Activated CD4-positive, alpha-beta memory T cell treated with anti-CD3 and anti-CD28 coated beads for 36 hours (primary cell): ENCODE measurements at regions not wholly inside any gene's neighbourhood (a gene's known extent, or its start where the extent isn't known, plus 50 kb on each side); places are given as distances from the start of the nearest gene placed in this dataset.
"Not testable (repeated sequence)": the region's sequence is repeated elsewhere in the genome, so short reads cannot be mapped to it uniquely, and the experiment has no call there.

Experiments used
- CTCF ChIA-PET: fragments of 350-600 bp; sonication (Branson Sonifier 250); formaldehyde crosslinking; loops from one replicate; lab custom pipeline; 2021; ENCODE audit warnings: antibody characterized with exemption, inconsistent platforms; lab: Charles Lee
- POLR2A ChIA-PET: fragments of 350-600 bp; sonication (Branson Sonifier 250); formaldehyde crosslinking; loops from one replicate; lab custom pipeline; 2021; ENCODE audit warnings: antibody characterized with exemption; lab: Charles Lee
- DNase-seq: peaks from one replicate; pipeline ENCODE4 v3.0.0-alpha.2; 2020
- H3K27ac Mint-ChIP-seq: one replicate; pipeline ENCODE4 v1.8.0; 2021; ENCODE audit warnings: mixed read lengths
- H3K27me3 Mint-ChIP-seq: one replicate; pipeline ENCODE4 v1.8.0; 2021; ENCODE audit warnings: mixed read lengths
- H3K36me3 Mint-ChIP-seq: one replicate; pipeline ENCODE4 v1.8.0; 2021; ENCODE audit warnings: mixed read lengths
- H3K4me1 Mint-ChIP-seq: one replicate; pipeline ENCODE4 v1.8.0; 2021; ENCODE audit warnings: low read depth, mixed read lengths
- H3K4me3 Mint-ChIP-seq: one replicate; pipeline ENCODE4 v1.8.0; 2021; ENCODE audit warnings: mild to moderate bottlenecking, mixed read lengths
- H3K9me3 Mint-ChIP-seq: one replicate; pipeline ENCODE4 v1.8.0; 2021; ENCODE audit warnings: mixed read lengths
- intact Hi-C: fragments of 100-400 bp; cut with micrococcal nuclease; formaldehyde crosslinking; loops from one replicate; pipeline ENCODE4 v1.15.1; 2023

- no peak overlapping the region for H3K27ac Mint-ChIP-seq
- no peak overlapping the region for H3K4me3 Mint-ChIP-seq
- ChIA-PET POLR2A (no interaction called here), CTCF (interaction anchor here (1.6 kb wide), 1 partner anchor 223 kb away, joined by 4 read pairs; no protein-coding TSS in a partner anchor)
- peaks cover 5% of the 10 kb centered on the region for H3K9me3 Mint-ChIP-seq
- no peaks in the 10 kb centered on the region for H3K4me1 Mint-ChIP-seq
- H3K27me3 Mint-ChIP-seq: peaks cover 5% of the 10 kb centered on the region
- intact Hi-C loops: no loop called here
- peaks cover 1% of the 10 kb centered on the region for H3K36me3 Mint-ChIP-seq
- DNase-seq: no peak
Observed at GRCh38 chr2:43005975-43006833, 213.8 kb upstream of the HAAO start.

GRCh38 chr2:43005245-43005974 is 213.0 kb upstream of the HAAO start:
- Mint-ChIP-seq H3K4me3 (no peak overlapping the region), H3K27ac (no peak overlapping the region)
- intact Hi-C loops: no loop called here

GRCh38 chr2:43004879-43005244 is 212.5 kb upstream of the HAAO start:
- CTCF ChIA-PET: interaction anchor here (1.1 to 1.6 kb wide), 2 partner anchors 26 to 224 kb away, joined by 3 to 4 read pairs; no protein-coding TSS in a partner anchor

More at GRCh38 chr2:43005245-43005974, 213.0 kb upstream of the HAAO start:
- no peak for DNase-seq
- H3K36me3 Mint-ChIP-seq: peaks cover 1% of the 10 kb centered on the region
- H3K27me3 Mint-ChIP-seq: peaks cover 5% of the 10 kb centered on the region
- POLR2A ChIA-PET: no interaction called here
- no peaks in the 10 kb centered on the region for H3K4me1 Mint-ChIP-seq
- CTCF ChIA-PET: interaction anchor here (1.6 kb wide), 1 partner anchor 223 kb away, joined by 4 read pairs; no protein-coding TSS in a partner anchor
- peaks cover 5% of the 10 kb centered on the region for H3K9me3 Mint-ChIP-seq

DNA sequence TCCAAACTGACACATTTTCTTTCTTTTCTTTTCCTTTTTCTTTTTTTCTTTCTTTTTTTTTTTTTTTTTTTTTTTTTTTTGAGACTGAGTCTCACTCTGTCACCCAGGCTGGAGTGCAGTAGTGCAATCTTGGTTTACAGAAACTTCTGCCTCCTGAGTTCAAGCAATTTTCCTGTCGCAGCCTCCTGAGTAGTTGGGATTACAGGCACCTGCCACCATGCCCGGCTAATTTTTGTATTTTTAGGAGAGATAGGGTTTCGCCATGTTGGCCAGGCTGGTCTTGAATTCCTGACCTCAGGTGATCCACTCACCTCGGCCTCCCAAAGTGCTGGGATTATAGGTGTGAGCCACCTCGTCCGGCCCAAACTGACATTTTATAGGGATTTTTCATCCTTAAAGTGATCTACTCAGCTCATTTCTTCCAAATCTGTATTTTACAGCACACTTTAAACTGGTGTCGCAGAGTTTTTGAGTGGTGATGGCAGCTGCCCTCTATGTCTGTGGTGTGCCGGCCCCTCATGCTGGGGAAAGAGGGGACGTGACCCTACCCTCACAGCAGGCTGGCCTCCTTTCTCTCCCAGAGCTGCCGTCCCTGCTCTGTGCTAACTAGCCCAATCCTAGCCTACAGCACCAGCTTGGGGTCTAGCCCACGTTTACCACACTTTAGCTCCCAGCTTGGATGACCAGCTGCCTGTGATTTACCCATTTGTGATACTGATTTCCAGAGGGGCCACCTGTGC is 211.9 kb upstream of the HAAO start:
- H3K27me3 Mint-ChIP-seq, DNase-seq, H3K4me3 Mint-ChIP-seq, POLR2A ChIA-PET, H3K4me1 Mint-ChIP-seq, H3K9me3 Mint-ChIP-seq, H3K27ac Mint-ChIP-seq, intact Hi-C loops, H3K36me3 Mint-ChIP-seq: not testable (repeated sequence)
- CTCF ChIA-PET: interaction anchor here (1.1 to 1.6 kb wide), 2 partner anchors 26 to 225 kb away, joined by 3 to 4 read pairs; no protein-coding TSS in a partner anchor

More at GRCh38 chr2:43004879-43005244, 212.5 kb upstream of the HAAO start:
- Mint-ChIP-seq H3K36me3 (peaks cover 1% of the 10 kb centered on the region), H3K27me3 (peaks cover 5% of the 10 kb centered on the region), H3K4me1 (no peaks in the 10 kb centered on the region), H3K27ac (no peak overlapping the region), H3K4me3 (no peak overlapping the region), H3K9me3 (peaks cover 5% of the 10 kb centered on the region)
- intact Hi-C loops: no loop called here
- no peak for DNase-seq
- POLR2A ChIA-PET: no interaction called here

- ChIA-PET POLR2A (no interaction called here), CTCF (interaction anchor here (1.1 kb wide), 1 partner anchor 25 kb away, joined by 3 read pairs; no protein-coding TSS in a partner anchor)
- Mint-ChIP-seq H3K27ac (no peak overlapping the region), H3K4me3 (no peak overlapping the region), H3K4me1 (no peaks in the 10 kb centered on the region), H3K27me3 (peaks cover 5% of the 10 kb centered on the region), H3K36me3 (peaks cover 1% of the 10 kb centered on the region), H3K9me3 (peaks cover 5% of the 10 kb centered on the region)
- no peak for DNase-seq
- intact Hi-C loops: no loop called here
Observed at GRCh38 chr2:43003702-43004101, 211.3 kb upstream of the HAAO start.

DNA sequence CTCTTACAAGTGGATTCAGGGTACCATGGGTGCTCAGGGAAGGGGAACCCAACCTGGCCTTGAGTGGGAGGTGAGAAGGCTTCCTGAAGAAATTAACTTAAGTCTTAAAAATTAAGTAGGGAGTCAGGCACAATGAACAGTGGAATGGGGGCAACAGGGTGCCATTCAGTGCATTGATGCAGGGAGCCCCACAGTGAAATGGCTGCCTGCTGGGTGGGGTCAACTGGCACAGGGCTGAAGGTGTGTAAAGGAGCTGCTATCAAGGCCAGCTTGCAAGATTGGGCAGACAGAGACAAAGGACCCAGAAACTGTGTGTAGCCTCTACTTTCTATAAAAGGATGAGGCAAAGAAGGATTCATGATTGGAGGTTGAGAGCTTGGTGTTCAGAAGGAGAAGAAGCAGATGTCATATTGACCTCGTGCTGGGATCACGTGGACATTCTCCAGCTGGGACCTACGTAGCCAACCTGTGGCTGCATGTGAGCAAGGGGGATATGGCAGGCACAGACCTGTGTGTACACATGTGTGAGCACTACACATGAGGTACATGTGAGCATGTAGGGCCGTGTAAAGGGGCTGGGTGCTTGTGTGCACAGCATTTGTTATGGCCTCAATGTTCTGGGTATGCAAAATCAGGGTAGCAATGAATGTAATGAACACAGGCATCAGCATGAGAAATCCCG is 209.5 kb upstream of the HAAO start:
- no peak overlapping the region for H3K27ac Mint-ChIP-seq
- no peak overlapping the region for H3K4me3 Mint-ChIP-seq
- POLR2A ChIA-PET: no interaction called here
- no peaks in the 10 kb centered on the region for H3K27me3 Mint-ChIP-seq
- intact Hi-C loops: no loop called here
- no peaks in the 10 kb centered on the region for H3K9me3 Mint-ChIP-seq
- CTCF ChIA-PET: interaction anchor here (0.5 to 1.0 kb wide), 2 partner anchors 143 to 1242 kb away, joined by 3 read pairs; no protein-coding TSS in a partner anchor
- no peak for DNase-seq
- no peaks in the 10 kb centered on the region for H3K36me3 Mint-ChIP-seq
- H3K4me1 Mint-ChIP-seq: no peaks in the 10 kb centered on the region

DNA sequence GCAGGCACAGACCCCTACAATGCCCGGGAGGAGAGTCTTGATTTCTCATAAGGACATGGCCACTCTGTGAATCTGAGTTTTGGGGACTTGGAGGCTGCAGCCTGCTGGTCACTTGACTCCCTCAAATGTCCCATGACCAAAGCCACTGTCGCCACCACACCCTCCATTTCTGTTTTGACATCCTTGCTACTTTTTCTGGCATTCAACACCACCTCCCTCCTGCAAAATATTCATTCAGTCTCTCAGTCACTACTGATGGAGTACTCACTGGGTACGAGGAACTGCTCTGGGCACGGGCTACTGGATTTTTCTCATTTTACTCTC is 208.6 kb upstream of the HAAO start:
- DNase-seq: no peak
- H3K4me1 Mint-ChIP-seq: no peaks in the 10 kb centered on the region
- ChIA-PET POLR2A (no interaction called here), CTCF (no interaction called here)
- no peak overlapping the region for H3K4me3 Mint-ChIP-seq
- no peak overlapping the region for H3K27ac Mint-ChIP-seq
- intact Hi-C loops: no loop called here
- no peaks in the 10 kb centered on the region for H3K27me3 Mint-ChIP-seq
- peaks cover under 1% of the 10 kb centered on the region for H3K9me3 Mint-ChIP-seq
- no peaks in the 10 kb centered on the region for H3K36me3 Mint-ChIP-seq

- Mint-ChIP-seq H3K27me3 (no peaks in the 10 kb centered on the region), H3K9me3 (peaks cover 6% of the 10 kb centered on the region), H3K4me3 (no peak overlapping the region), H3K4me1 (no peaks in the 10 kb centered on the region), H3K36me3 (peaks cover 3% of the 10 kb centered on the region), H3K27ac (no peak overlapping the region)
- intact Hi-C loops: no loop called here
- no peak for DNase-seq
- ChIA-PET CTCF (no interaction called here), POLR2A (no interaction called here)
Observed at GRCh38 chr2:43000242-43001054, 208.1 kb upstream of the HAAO start.

DNA sequence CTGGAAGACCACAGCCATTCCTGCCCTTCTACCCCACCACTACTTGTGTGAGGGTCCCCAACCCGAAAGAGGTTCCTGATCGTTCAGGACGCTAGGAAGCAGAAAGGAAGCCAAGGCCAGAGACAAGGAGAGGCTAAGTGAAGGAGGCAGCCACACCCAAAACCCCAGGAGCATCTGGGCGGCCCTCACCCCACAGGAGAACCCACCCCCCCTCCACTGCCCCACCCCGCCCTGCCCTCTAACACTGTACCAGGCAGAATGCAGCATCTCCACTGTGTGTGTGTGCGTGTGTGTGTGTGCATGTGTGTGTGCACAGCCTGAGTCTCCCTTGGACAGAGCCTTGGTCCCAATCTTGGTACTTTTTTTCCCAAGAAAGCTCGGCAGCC is 207.5 kb upstream of the HAAO start:
- POLR2A ChIA-PET: no interaction called here
- no peak for DNase-seq
- Mint-ChIP-seq H3K27me3 (no peaks in the 10 kb centered on the region), H3K4me3 (no peak overlapping the region), H3K36me3 (peaks cover 3% of the 10 kb centered on the region), H3K27ac (no peak overlapping the region), H3K9me3 (peaks cover 7% of the 10 kb centered on the region), H3K4me1 (no peaks in the 10 kb centered on the region)
- intact Hi-C loops: no loop called here
- CTCF ChIA-PET: no interaction called here

DNA sequence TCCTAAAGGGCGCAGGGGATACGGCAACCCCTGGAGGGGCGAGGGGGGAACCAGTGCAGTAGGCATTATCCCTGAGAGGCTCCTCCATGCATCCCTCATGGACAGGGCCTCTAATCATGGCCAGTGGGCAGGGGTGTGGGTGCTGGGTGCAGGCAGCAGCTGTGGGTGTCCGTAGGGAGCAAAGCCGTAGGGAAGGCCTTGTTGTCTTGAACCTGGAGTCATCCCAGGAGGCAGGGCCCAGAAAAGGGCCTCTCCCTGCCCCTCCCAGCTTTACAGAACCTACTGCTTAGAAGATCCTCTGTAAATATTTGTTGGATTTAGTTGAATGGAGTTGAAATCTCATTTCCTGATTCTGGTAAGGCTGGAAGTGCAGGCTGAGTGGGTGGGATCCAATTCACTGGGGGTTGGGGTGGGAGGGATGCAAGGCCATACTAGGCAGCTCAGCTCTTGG is 207.0 kb upstream of the HAAO start:
- POLR2A ChIA-PET: no interaction called here
- CTCF ChIA-PET: no interaction called here
- intact Hi-C loops: no loop called here
- Mint-ChIP-seq H3K4me3 (no peak overlapping the region), H3K36me3 (peaks cover 3% of the 10 kb centered on the region), H3K4me1 (no peaks in the 10 kb centered on the region), H3K27ac (no peak overlapping the region), H3K27me3 (no peaks in the 10 kb centered on the region), H3K9me3 (peaks cover 7% of the 10 kb centered on the region)
- DNase-seq: no peak

DNA sequence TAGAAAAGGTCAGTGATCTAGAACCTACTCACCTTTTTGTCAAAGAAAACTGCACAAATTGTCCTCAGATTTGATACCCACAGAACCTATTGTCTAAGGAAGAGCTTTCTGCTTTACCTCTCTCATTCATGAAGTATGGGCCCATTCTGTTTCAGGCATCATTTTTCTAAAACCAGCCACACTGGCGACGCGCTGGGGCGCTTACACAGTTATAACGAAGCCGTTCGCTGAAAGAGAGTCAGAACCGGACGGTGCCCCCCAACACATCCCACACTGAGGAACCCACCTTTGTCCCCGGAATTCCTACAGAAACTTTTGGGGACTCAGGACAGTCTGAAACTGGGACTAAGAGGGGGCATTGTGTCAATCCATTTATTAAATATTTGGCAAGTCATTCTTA is 206.3 kb upstream of the HAAO start:
- H3K27me3 Mint-ChIP-seq: no peaks in the 10 kb centered on the region
- no peak overlapping the region for H3K4me3 Mint-ChIP-seq
- peaks cover 3% of the 10 kb centered on the region for H3K36me3 Mint-ChIP-seq
- no peak overlapping the region for H3K27ac Mint-ChIP-seq
- DNase-seq: no peak
- H3K9me3 Mint-ChIP-seq: peaks cover 7% of the 10 kb centered on the region
- no peaks in the 10 kb centered on the region for H3K4me1 Mint-ChIP-seq
- intact Hi-C loops: no loop called here
- ChIA-PET POLR2A (no interaction called here), CTCF (no interaction called here)
